SK-N-SH (cell line): ENCODE measurements at regions not wholly inside any gene's neighbourhood (a gene's known extent, or its start where the extent isn't known, plus 50 kb on each side); places are given as distances from the start of the nearest gene placed in this dataset.

Experiments used
- CTCF ChIA-PET: fragments of 300-600, 350-600 bp; formaldehyde crosslinking; extraction: SDS; loops from one replicate; lab custom pipeline; 2021; lab: Yijun Ruan, JAX
- POLR2A ChIA-PET: fragments of 350-600 bp; sonication (Branson Sonifier 250); formaldehyde crosslinking; extraction: SDS; loops from one replicate; lab custom pipeline; 2020; ENCODE audit warnings: antibody characterized with exemption, inconsistent platforms; lab: Yijun Ruan, JAX
- DNase-seq: peaks from one replicate; pipeline ENCODE4 v3.0.0; 2012
- H2AFZ ChIP-seq: fragments of 200-600 bp; sonication (generic); 2 replicates; pipeline ENCODE4 v1.8.1; 2016; ENCODE audit warnings: antibody characterized with exemption, mild to moderate bottlenecking, low read depth
- H3F3A ChIP-seq: fragments of 200-600 bp; sonication (generic); replicated peaks from 2 replicates; pipeline ENCODE3; 2016; ENCODE audit warnings: antibody characterized with exemption, mild to moderate bottlenecking; ENCODE audit not compliant: insufficient read depth
- H3K27ac ChIP-seq, 2 experiments: fragments of 200-500 bp in 1 of 2; fragments of 200-600 bp in 1 of 2; sonication (Bioruptor generic) in 1 of 2; sonication (generic), shearing (Covaris generic) in 1 of 2; 2 replicates each; pipeline versions ENCODE4 v1.5.1 to v1.6.1; 2014 to 2016; ENCODE audit warnings: low read depth in 2 of 2, inconsistent platforms in 1 of 2, low read length in 1 of 2, mild to moderate bottlenecking in 1 of 2, mixed read lengths in 1 of 2
- H3K27me3 ChIP-seq: fragments of 200-600 bp; sonication (generic), shearing (Covaris generic); 2 replicates; pipeline ENCODE4 v1.6.1; 2016; ENCODE audit warnings: mixed run types; ENCODE audit not compliant: insufficient read depth
- H3K36me3 ChIP-seq, 2 experiments: fragments of 200-500 bp in 1 of 2; fragments of 200-600 bp in 1 of 2; sonication (Bioruptor generic) in 1 of 2; sonication (generic) in 1 of 2; replicated peaks in 1 of 2; 2 replicates each; pipeline versions ENCODE3 to v1.5.1; 2014 to 2016; ENCODE audit warnings: low read length in 1 of 2, mild to moderate bottlenecking in 1 of 2; ENCODE audit not compliant: insufficient read depth in 2 of 2, control insufficient read depth in 1 of 2
- H3K4me1 ChIP-seq, 2 experiments: fragments of 200-500 bp in 1 of 2; fragments of 200-600 bp in 1 of 2; sonication (Bioruptor generic) in 1 of 2; sonication (generic), shearing (Covaris generic) in 1 of 2; 2 replicates each; pipeline versions ENCODE4 v1.5.1 to v1.6.1; 2014 to 2016; ENCODE audit warnings: low read depth in 1 of 2, low read length in 1 of 2, mixed run types in 1 of 2; ENCODE audit not compliant: insufficient read depth in 2 of 2, control insufficient read depth in 1 of 2
- H3K4me2 ChIP-seq: fragments of 200-600 bp; sonication (generic), shearing (Covaris generic); 2 replicates; pipeline ENCODE4 v1.6.1; 2017; ENCODE audit warnings: mixed run types
- H3K4me3 ChIP-seq, 2 experiments: fragments of 200-500 bp in 1 of 2; fragments of 200-600 bp in 1 of 2; sonication (Bioruptor generic) in 1 of 2; sonication (generic), shearing (Covaris generic) in 1 of 2; 2 replicates each; pipeline versions ENCODE4 v1.5.1 to v1.8.1; 2014 to 2016; ENCODE audit warnings: low read depth in 2 of 2, inconsistent platforms in 1 of 2, low read length in 1 of 2, mild to moderate bottlenecking in 1 of 2, mixed read lengths in 1 of 2, moderate library complexity in 1 of 2
- H3K79me2 ChIP-seq: fragments of 200-600 bp; sonication (generic); 2 replicates; pipeline ENCODE4 v1.8.1; 2017; ENCODE audit warnings: mild to moderate bottlenecking; ENCODE audit not compliant: insufficient read depth
- H3K9ac ChIP-seq: fragments of 200-600 bp; sonication (generic); 2 replicates; pipeline ENCODE4 v1.6.1; 2017; ENCODE audit warnings: mixed run types
- H3K9me2 ChIP-seq: fragments of 200-600 bp; sonication (generic); 2 replicates; pipeline ENCODE4 v1.6.1; 2017; ENCODE audit warnings: mixed run types
- H3K9me3 ChIP-seq: fragments of 200-600 bp; sonication (generic); 2 replicates; pipeline ENCODE4 v1.6.1; 2017; ENCODE audit warnings: mixed run types, mild to moderate bottlenecking, moderate library complexity
- H4K20me1 ChIP-seq: fragments of 200-600 bp; sonication (generic); 2 replicates; pipeline ENCODE4 v1.6.1; 2017; ENCODE audit warnings: mild to moderate bottlenecking, mixed run types; ENCODE audit not compliant: insufficient read depth
- FOXM1 ChIP-seq: IDR thresholded peaks from 2 replicates; pipeline ENCODE4 v1.4.0; 2012; ENCODE audit warnings: low read depth, mild to moderate bottlenecking
- JUND ChIP-seq: IDR thresholded peaks from 2 replicates; pipeline ENCODE4 v1.4.0; 2012
- MAX ChIP-seq: IDR thresholded peaks from 2 replicates; pipeline ENCODE4 v1.4.0; 2012; ENCODE audit warnings: low read depth
- NFIC ChIP-seq: IDR thresholded peaks from 2 replicates; pipeline ENCODE4 v1.4.0; 2012; ENCODE audit warnings: borderline replicate concordance
- POLR2AphosphoS5 ChIP-seq: IDR thresholded peaks from 2 replicates; pipeline ENCODE4 v1.6.1; 2012; ENCODE audit warnings: low read depth, low read length
- RFX5 ChIP-seq: IDR thresholded peaks from 2 replicates; pipeline ENCODE4 v1.6.1; 2012; ENCODE audit warnings: mild to moderate bottlenecking, improper control_type of control experiment, low read length
- RXRA ChIP-seq: IDR thresholded peaks from 2 replicates; pipeline ENCODE4 v1.4.0; 2012; ENCODE audit warnings: low read depth, mild to moderate bottlenecking, borderline replicate concordance
- TAF1 ChIP-seq: IDR thresholded peaks from 2 replicates; pipeline ENCODE4 v1.6.1; 2012; ENCODE audit warnings: low read depth, mild to moderate bottlenecking, low read length, moderate library complexity, borderline replicate concordance
- YY1 ChIP-seq: IDR thresholded peaks from 2 replicates; pipeline ENCODE4 v1.4.0; 2012; ENCODE audit warnings: low read depth, mild to moderate bottlenecking
- WGBS: methylation state at CpG from one replicate; pipeline ENCODE4 v1.1.6; 2017; ENCODE audit warnings: low lambda C conversion rate; 5-methylcytosine and 5-hydroxymethylcytosine counted together
- TF ChIP-seq, protein P1 (sequence below): IDR thresholded peaks from 2 replicates; pipeline ENCODE4 v1.6.1; 2012; ENCODE audit warnings: mild to moderate bottlenecking, low read depth, low read length, moderate library complexity

DNA sequence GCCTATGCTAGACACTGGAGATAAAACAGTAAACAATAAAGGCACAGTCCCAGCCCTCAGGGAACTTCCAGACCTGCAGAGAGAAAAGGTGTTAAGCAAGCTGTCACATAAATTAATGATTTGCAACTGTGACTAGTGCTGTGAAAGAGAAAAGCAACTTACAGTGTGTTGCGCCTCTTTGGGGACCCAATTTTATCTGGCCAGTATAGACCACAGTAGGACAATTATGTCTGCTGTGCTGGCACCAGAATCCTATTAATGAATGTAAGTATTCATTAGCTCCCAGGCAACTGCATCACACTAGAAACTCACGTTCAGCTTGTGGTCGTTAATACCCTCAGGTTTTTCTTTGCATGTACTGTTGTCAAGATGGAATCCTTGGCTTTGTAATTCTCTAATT is 55.3 kb upstream of the CHST9 start:
- no peak for DNase-seq
- Histone ChIP-seq H3K9me3 (no peaks in the 10 kb centered on the region), H3K9me2 (no peaks in the 10 kb centered on the region), H3K9ac (no peak overlapping the region)
- TF ChIP-seq, protein P1, sequence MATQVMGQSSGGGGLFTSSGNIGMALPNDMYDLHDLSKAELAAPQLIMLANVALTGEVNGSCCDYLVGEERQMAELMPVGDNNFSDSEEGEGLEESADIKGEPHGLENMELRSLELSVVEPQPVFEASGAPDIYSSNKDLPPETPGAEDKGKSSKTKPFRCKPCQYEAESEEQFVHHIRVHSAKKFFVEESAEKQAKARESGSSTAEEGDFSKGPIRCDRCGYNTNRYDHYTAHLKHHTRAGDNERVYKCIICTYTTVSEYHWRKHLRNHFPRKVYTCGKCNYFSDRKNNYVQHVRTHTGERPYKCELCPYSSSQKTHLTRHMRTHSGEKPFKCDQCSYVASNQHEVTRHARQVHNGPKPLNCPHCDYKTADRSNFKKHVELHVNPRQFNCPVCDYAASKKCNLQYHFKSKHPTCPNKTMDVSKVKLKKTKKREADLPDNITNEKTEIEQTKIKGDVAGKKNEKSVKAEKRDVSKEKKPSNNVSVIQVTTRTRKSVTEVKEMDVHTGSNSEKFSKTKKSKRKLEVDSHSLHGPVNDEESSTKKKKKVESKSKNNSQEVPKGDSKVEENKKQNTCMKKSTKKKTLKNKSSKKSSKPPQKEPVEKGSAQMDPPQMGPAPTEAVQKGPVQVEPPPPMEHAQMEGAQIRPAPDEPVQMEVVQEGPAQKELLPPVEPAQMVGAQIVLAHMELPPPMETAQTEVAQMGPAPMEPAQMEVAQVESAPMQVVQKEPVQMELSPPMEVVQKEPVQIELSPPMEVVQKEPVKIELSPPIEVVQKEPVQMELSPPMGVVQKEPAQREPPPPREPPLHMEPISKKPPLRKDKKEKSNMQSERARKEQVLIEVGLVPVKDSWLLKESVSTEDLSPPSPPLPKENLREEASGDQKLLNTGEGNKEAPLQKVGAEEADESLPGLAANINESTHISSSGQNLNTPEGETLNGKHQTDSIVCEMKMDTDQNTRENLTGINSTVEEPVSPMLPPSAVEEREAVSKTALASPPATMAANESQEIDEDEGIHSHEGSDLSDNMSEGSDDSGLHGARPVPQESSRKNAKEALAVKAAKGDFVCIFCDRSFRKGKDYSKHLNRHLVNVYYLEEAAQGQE, result no peak
- TF ChIP-seq NFIC (no peak), YY1 (no peak), RFX5 (no peak), JUND (no peak), MAX (no peak)
- TF ChIP-seq, all 33 proteins: peak for 0
- Histone ChIP-seq H3K4me1 (no peaks in the 10 kb centered on the region), H2AFZ (no peak overlapping the region), H3K27ac (no peak overlapping the region), H3K27me3 (no peaks in the 10 kb centered on the region), H3K4me2 (no peak overlapping the region), H3F3A (no peaks in the 10 kb centered on the region), H3K79me2 (no peaks in the 10 kb centered on the region), H3K4me3 (no peak overlapping the region), H4K20me1 (no peaks in the 10 kb centered on the region), H3K36me3 (no peaks in the 10 kb centered on the region)
- ChIA-PET POLR2A (no interaction called here), CTCF (no interaction called here)
- WGBS, result 34% methylated on average over 3 of the region's 3 CpGs

DNA sequence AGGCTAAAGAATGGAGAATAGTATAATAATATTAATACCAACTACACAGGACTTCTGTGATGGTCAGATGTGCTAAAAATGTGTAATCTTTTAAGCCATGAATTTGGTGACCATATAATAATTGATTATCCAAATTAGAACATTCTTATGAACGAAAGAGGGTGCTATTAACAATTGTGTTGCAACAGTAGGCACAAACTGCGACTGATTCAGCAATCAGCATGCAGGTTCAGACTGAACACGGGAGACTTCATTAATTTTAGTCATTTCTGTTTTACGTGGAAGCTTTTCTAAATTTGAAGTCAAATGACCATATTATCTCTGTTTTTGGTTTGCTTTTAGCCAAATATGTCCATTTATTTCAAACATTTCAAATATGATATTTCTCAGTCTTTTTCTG is 54.6 kb upstream of the CHST9 start:
- POLR2A ChIA-PET, result no interaction called here
- H3K36me3 ChIP-seq, result no peaks in the 10 kb centered on the region

More for the DNA sequence above, 54.6 kb upstream of the CHST9 start:
- no peaks in the 10 kb centered on the region for H3K79me2 ChIP-seq
- no peaks in the 10 kb centered on the region for H3F3A ChIP-seq
- no peak overlapping the region for H3K4me3 ChIP-seq
- no peaks in the 10 kb centered on the region for H3K4me1 ChIP-seq
- H3K27me3 ChIP-seq, result no peaks in the 10 kb centered on the region
- TF ChIP-seq FOXM1 (no peak), RXRA (no peak), TAF1 (no peak), POLR2AphosphoS5 (no peak)
- TF ChIP-seq, all 33 proteins: peak for 0
- H4K20me1 ChIP-seq, result no peaks in the 10 kb centered on the region
- no peak for DNase-seq
- no peaks in the 10 kb centered on the region for H3K9me2 ChIP-seq
- H3K27ac ChIP-seq, result no peak overlapping the region
- CTCF ChIA-PET, result no interaction called here
- 25% methylated on average over 4 of the region's 4 CpGs for WGBS
- H2AFZ ChIP-seq, result no peak overlapping the region
- H3K9ac ChIP-seq, result no peak overlapping the region
- H3K4me2 ChIP-seq, result no peak overlapping the region
- no peaks in the 10 kb centered on the region for H3K9me3 ChIP-seq
